Activated CD8-positive, alpha-beta memory T cell treated with anti-CD3 and anti-CD28 coated beads for 48 hours (primary cell): ENCODE measurements at regions not wholly inside any gene's neighbourhood (a gene's known extent, or its start where the extent isn't known, plus 50 kb on each side); places are given as distances from the start of the nearest gene placed in this dataset.

ENCODE experiments used
- DNase-seq, 3 experiments: peaks; one replicate each; pipeline ENCODE4 v3.0.0-alpha.2; 2020; ENCODE audit warnings: low read depth in 2 of 3, low spot score in 2 of 3

DNA sequence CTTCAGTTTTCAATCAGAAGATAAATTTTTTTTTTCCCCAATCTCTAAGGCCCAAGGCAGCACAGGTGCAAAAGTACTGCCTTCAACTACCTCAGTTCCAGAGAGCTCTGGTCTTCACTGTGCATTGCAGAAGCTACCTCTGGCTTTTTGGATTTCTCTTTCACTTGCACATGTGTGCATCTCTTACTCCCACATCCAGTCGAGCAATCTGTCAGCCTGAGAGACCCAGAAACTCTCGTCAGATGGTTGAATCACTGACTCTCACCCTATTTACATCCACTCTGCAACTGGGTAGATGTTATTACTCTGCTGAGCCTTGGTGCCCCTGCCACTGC, 813.8 kb downstream of the NR2F2 start:
- DNase-seq, result no peak

DNA sequence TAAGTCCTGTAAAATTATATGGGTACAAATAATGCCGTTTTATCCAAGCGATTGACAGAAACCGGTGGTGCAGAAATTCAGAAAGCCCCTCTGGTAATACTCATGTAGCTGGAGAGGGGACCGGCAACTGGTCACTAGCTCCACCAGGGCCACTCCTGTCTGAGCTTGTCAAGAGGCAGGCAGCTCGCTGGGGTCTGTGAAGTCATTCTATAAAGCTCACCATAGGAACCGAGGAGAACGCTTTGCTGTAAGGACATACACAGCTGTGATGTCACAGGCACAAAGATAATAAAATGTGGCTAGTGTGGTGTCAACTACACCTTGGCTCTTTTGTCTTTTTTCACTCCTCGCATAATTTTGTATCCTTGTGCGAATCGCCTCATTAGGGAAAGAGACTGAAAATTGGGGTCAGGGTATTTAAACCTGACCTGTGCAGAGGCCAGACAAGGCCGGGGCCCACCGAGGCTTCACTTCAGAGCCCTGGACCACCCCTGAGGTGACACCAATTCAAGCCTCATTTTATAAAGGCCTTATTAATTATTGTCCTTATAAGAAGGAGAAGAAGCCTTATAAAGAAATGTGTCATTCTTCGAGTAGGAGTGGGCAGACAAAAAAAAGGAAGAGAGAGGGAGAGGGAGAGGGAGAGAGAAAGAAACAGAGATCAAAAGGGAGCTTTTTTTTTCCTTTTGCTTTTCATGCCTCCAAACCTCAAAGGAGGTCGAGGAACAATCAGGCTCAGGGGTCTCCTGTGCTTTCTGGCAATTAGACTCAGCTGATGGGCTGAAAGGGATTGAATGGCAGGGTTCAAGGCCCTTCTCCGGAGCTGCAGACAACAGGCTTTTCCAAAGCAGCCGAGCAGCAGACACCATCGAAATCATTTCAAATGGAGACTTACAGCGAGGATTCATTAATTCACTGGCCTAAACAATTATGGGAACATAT, 813.3 kb upstream of the ARRDC4 start:
- DNase-seq, result no peak

DNA sequence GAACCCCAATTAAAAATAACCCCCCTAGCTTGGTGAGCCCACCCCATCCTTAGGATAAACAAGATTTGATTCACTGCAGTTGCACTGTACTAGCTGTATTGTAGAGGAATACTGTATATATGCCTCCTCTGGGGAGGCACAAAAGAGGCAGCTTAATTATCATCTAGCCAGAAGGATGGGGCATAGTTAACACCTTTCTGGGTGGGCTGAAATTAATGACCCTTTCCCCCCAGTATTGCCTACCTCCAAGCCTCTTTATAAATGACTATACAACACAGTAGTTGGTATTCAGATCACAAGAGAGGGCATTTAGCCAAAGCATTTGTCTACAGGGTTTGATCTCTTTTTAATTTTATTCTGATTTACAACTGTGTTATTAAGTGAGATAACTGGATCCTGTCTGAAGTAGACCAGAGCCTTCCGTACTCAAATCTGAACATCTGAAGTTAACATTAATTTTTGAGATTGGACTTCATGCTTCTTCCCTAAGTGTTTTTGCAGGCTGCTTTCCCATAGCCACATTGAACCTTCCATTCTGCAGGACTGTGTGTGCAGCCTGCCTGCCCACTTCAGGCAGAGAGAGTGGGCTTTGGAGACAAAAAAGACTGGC, 807.0 kb upstream of the ARRDC4 start:
- no peak for DNase-seq

DNA sequence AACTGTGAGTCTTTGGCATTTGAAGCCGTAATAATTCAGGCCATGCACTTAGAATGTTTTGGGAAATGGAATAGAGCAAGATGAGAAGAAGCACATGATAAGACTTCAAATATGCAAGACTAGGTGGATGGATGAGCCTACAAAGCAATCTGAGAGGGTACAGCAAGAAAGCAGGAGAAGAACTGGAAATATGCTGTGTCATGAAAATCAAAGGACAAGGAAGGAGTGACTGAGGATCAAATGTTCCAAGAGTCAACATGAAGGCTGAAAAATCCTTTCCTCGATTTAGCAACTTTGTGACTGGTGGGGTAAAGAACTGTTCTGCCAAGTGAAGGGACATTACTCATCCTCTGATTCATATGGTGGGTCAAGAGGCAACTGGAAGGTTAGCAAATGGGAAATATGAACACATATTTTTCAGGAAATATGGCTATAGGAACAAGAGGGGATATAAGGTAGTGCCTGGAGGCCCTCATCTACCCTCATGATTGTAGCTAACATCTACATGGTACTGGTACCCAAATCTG, 803.7 kb upstream of the ARRDC4 start:
- DNase-seq, result no peak

DNA sequence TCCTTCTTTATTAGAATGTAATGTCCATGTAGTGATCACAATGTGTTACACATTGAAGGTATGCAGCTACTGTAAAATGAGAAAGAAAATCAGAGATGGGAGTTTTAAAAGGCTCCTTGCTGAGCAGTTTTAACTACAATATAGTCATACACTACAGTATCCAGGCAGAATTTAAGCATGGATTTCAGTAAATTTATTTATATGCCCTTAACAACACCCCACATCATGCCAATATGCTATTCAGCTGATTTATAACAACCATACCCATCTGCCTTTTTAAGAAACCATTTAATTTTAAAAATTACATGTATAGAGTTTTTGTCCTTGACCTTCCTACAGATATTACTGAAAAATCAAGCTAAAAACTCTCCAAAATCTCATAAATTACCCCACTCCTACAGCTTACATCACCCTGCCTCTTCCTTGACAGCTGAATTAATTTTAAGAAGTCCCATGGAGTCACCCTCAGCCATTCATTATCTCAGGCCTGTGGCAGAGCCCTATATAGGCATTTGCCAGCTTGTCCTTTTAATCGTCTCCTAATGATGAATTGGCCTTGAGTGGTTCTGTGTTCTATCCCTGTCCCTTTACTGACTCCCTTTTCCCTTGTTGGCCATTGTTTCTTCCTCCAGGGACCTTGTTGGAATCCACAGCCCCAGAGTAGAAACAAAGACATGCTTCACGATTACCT, 797.6 kb upstream of the ARRDC4 start:
- DNase-seq, result no peak

DNA sequence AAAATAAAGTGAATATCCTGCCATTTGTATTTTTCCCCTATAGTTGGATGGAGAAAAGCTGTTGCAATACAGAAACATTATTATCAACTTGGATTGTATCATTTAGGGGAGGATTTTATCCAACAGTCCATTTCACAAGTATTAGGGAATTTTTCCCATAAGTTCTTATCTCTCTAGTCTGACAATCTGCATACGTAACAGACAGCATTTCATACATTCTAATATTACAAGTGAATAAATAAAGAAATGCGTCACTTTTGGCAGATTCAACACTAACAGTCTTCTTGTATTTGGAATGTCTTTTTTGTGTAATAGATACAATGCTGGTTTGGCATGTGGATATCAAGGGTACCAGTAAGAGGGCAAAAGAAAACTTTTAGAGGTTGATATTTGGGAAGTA, 795.3 kb upstream of the ARRDC4 start:
- DNase-seq, result no peak

DNA sequence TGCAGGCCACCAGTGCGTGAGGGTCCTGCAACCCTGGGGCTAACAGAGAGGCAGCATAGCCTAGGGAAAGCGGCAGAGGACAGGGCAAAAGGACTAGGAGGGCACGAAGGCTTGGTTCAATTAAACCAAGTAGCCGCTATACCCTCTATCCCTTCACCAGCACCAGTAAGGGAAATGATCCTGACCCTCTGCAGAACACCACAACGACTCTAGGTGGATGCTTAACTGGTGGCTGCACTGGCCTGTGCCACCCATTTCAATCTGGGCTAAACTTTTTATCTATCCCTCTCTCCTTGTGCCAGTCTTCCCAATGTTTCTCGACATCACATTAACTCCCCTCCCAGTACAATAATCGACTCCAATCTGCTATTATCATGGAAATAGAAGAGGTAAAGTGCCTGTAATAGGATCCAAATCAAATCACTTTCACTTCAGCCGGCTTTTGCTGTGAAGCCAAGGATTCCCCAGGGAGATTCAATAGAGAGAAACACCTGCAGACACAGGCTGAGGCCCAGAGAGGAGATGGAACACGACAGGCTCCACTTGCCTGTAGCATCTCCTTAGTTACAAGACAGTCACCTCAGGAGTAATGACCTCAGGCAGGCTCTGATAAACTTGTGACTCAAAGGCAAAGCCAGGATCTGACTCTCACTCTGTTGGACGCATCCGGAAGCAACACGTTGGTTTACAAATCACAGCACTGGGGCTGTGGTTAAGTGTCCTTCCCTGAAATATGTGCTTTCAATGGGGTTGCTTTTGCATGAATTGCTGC, 791.6 kb upstream of the ARRDC4 start:
- no peak for DNase-seq

DNA sequence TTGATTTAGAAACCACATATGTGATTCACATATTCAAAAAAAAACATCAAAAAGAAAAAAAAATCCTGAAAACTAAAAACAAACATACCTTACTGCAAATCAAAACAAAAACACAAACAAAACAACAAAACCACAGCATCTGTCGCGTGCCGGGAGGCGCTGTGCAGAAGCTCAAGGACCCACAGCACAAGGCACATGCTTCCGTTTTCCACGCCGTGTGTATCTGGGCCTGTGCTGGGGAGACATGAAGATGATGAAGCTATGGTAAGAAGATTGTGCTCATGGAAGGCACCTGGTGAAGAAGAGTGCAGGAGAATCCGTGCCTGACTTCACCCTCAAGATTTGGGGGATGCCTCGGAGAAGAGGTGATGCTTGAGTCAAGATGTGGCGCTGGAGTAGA, 788.9 kb upstream of the ARRDC4 start:
- DNase-seq, result no peak

DNA sequence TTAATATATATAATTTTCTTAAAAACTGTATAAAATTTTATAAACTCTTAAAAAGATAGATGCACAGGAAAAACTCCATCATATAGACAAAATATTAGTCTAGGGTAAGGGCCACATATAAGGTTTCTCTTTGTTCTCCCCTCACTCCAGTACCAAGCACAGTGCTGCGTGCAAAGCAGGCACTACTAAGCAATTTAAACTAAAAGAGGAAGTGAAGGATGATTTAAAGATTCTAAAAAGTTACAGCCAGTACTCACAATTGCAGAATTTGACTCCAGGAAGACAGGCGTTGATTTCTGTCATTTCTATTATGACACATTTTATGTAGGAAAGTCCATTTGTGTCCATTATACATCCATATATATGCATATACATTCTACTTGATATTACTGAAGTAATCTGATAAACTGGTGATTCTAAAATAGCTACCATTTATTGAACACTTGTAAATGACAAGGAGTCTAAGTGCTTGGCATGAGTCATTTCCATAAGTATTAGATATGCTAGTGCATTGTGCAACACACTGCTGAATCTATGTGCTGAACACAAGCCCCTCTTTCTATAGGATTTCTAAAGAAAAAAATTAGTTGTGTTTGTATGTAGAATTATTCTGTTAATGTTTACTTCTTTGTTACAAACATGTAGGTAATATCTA, 785.5 kb upstream of the ARRDC4 start:
- DNase-seq, result no peak

DNA sequence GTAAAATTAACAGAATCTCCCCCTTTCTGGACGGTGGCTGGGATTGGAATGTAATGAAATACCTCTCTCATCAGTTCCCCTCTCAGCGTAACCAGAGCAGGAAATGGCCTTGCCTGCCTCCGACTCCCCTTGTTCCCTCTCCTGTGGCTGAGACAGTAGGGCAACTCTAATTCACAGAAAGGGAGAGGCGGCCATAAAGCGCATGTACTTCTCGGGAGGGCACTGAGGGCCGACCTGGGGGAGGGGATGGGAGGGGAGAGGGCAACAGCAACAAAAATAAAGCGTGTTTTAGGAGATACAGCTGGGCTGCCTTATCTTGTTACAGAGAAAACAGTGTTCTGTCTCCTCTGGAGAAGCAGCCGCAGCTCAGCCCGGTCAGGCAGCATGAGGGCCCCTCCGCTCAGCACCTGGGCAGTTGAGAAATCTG, 783.3 kb upstream of the ARRDC4 start:
- DNase-seq, result no peak

DNA sequence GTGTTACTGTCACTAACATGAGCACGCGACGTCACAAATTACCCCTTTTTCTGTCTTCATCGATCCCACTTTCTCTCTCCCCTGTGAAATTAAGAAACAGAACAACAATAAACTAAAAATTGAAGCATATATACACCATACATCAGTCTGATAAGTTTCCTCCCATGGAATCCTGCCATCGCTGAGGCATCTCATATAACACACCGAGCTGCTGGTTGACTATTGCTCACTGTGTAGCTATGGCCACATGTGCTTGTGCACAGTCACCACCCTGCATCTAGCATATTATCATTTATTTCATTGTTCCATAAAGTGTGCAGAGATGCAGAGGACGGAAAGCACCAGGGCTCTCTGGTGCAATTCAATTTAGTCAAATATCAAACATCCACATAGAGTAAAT, 777.9 kb upstream of the ARRDC4 start:
- DNase-seq, result no peak

DNA sequence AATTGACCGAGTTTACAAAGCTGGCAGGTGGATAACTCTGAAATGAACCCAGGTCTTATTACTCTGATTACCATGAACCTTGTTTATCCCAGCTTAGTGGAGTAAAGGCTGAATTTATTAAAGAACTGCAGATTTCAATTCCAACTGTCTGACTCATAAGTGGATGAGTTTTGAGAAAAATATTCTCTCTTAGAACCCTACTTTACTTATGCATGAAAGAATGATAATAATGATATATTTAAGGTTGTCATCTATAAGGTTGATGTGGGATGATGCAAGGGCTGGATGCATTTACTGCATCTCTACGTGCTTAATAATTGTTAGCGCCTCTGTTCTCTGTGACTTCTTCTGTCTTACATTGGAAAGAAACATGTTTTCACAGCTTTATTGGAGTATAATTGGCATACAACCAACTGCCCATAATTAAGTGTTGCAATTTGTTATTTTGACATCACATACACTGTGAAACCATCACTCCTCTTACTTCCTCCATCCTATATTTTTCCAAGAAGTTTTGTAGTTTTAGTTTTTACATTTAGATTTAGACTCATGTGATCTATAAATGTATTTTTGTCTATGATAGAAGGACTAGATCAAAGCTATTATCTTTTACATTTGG, 771.2 kb upstream of the ARRDC4 start:
- DNase-seq, result no peak

DNA sequence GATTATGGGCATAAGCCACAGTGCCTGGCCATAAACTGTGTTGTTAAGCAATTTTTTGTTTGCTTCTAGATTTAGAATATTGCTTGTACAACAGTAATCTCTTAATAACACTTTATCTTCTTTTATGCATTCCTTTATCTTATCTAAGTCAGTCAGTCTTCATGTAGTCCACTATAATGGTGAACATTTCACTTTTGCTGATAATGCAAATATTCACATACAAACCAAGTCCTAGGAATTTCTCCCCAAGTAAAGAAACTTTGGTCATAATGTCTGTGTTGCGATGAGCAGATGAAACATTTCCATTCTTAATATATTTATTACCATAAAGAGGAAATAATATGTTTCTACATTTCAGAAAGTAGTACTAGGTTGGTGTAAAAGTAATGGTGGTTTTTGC, 765.8 kb upstream of the ARRDC4 start:
- DNase-seq, result no peak

DNA sequence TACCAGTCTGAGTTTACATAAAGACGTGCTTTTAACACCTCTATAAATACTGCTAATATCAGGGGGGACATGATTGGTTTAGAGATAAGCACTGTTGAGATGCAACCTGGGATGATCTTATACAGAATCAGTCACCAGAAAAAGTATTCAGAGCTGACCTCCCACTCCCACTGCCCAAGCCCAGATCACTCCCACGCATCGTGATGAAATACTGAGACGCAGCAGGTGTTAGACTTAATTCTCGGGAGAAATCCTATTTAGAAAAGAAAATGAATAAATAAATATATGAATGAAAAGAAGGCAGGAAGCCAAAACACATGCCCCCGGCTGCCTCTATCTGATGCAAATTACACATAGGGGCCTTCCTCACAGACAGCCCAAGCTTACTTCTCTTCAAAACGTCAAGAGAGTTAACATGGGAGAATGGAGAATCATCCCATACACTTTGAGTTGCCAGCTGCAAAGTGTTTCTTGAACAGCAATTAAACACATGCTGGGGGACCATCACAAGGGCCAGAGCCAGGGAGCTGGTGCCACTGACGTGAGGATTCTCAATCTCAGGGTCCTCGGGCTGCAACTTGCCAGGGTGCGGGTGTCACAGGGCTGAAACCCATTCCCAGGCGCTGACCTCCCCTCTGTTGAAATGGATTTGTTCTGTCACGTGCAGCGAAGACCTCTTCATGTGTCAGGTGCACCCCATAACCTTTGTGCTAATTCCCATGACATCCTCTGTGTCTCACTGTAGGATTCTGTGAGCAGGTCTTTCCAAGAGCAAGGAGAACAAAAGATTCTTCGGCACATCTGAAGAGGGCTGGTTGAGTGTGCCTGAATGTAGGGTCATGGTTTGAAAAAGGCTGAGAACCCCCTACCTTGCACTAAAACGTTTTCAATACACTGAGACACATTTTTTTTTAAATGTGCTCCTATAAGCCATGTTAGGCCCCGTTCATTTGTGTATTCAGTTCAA, 764.2 kb upstream of the ARRDC4 start:
- no peak for DNase-seq

DNA sequence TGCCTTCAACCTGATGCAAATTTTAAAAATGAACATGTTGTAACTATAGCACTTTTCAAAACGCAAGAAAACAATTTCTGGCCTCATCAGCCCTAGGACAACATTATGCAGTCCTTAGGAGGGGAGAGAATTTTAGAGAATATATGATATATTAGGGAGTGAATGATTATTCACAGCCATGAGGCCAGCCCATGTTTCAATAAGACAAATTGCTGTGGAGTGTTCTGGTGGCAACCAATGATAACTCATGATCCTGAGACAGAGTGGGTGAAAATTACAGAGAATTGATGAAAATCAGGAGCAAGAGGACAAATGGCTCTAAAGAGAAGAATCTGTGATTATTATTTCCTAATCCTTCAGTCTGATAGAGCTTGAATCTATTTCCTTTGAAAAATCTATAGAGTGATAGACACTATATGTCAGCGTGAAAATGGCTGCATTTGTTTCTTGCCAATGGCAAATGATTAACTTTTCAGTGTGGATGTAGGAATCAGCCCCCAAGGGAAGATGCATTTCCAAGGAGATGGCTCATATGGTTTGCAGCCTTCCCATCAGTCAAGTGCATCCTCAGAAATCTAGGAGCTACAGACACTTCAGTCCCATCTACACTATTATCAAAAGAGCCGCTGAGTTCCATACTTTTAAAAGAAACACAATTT, 761.0 kb upstream of the ARRDC4 start:
- DNase-seq, result no peak

DNA sequence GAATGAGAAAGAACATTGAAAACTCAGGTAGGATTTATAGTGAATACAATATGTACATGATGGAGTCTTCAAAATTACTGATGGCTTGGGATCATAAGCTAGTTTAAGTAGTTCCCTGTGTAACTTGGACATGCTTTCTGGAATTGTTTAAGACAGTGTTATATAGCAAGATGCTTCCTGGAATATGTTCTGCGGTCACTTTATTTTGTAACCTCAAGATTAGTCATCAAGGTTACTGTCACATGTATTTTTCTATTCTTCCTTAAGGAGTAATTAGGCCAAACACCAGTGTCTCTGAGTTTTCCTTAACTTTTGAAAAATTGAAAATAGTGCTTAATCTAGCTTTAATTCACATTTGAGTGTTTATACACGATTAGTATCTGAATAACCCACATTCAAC, 760.3 kb upstream of the ARRDC4 start:
- DNase-seq, result no peak

DNA sequence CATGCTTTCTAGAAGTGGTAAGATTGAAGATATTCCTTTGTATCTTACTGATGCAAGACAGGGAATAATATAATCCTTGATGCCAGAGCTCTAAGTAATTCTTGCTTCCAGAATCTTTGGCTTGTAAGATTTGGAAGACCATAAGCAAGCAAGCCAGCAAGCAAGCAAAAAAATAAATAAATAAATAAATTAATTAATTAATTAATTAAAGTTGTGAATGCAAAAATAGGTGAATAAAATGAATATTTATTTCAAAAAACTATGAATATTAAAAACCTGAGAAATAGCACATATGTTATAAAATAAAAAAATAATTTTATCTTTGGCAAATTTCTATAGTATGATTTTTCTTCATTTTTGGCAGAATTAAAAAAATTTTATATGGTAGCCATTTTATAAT, 750.2 kb upstream of the ARRDC4 start:
- DNase-seq, result no peak

DNA sequence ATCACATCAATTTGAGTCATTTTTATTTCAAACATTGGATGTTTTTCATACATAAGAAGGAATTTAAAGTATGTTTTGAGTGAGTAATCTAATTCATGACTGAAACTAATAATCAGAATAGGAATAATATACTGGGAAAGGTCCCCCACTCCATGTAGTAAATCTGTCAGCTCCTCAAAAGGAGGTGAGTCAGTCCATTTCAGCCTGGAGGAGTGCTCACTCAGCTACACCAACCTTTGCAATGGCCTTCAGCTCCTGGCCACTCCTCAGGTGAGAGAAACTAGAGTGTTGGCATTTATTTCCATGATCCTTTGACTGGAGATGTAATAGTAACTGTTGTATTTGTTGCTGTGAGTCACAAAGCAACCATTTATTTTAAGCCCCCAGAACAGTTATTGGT, 744.9 kb upstream of the ARRDC4 start:
- DNase-seq, result no peak

DNA sequence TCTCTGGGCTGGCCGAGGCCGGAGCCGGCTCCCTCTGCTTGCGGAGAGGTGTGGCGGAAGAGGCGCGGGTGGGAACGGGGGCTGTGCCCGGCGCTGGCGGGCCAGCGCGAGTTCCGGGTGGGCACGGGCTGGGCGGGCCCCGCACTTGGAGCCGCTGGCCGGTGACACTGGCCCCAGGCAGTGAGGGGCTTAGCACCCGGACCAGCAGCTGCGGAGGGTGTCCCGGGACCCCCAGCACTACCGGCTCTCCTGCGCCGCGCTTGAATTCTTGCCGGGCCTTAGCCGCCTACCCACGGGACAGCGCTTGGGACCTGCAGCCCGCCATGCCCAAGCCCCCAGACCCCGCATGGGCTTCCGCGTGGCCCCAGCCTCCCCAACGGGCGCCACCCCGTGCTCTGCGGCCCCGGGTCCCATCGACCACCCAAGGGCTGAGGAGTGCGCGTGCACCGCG, 736.3 kb upstream of the ARRDC4 start:
- no peak for DNase-seq
